CD4-positive, alpha-beta memory T cell (primary cell): ENCODE measurements at regions not wholly inside any gene's neighbourhood (a gene's known extent, or its start where the extent isn't known, plus 50 kb on each side); places are given as distances from the start of the nearest gene placed in this dataset.
"Not testable (repeated sequence)": the region's sequence is repeated elsewhere in the genome, so short reads cannot be mapped to it uniquely, and the experiment has no call there.

Experiments
- CTCF ChIA-PET: fragments of 350-600 bp; sonication (Branson Sonifier 250); formaldehyde crosslinking; loops from one replicate; lab custom pipeline; 2021; ENCODE audit warnings: inconsistent platforms; ENCODE audit not compliant: partially characterized antibody; lab: Charles Lee
- POLR2A ChIA-PET: fragments of 350-600 bp; sonication (Branson Sonifier 250); formaldehyde crosslinking; loops from one replicate; lab custom pipeline; 2021; ENCODE audit not compliant: partially characterized antibody; lab: Charles Lee
- DNase-seq, 5 donors: peaks; one replicate each; pipeline versions ENCODE4 v3.0.0 to v3.0.0-alpha.2; 2020 to 2022; ENCODE audit warnings: mixed read lengths in 1 of 5
- H3K27ac ChIP-seq: one replicate; pipeline ENCODE4 v1.7.0; 2013; ENCODE audit warnings: low read depth, low read length
- H3K27me3 ChIP-seq: 2 replicates; pipeline ENCODE4 v1.7.0; 2013; ENCODE audit warnings: mild to moderate bottlenecking, low read length, moderate library complexity; ENCODE audit not compliant: insufficient read depth
- H3K36me3 ChIP-seq: 2 replicates; pipeline ENCODE4 v1.7.0; 2013; ENCODE audit warnings: mild to moderate bottlenecking, low read length, moderate library complexity; ENCODE audit not compliant: insufficient read depth
- H3K4me1 ChIP-seq: 2 replicates; pipeline ENCODE4 v1.7.0; 2013; ENCODE audit warnings: mild to moderate bottlenecking, low read length, moderate library complexity; ENCODE audit not compliant: insufficient read depth
- H3K4me3 ChIP-seq, 2 donors: one replicate each; pipeline ENCODE4 v1.7.0; 2013; ENCODE audit warnings: low read length in 2 of 2, mild to moderate bottlenecking in 1 of 2
- H3K9me3 ChIP-seq, 2 donors: one replicate each; pipeline ENCODE4 v1.7.0; 2013; ENCODE audit warnings: low read length in 2 of 2, control low read depth in 1 of 2; ENCODE audit not compliant: control insufficient read depth in 1 of 2
- H3K27ac Mint-ChIP-seq, 7 donors: one replicate each; pipeline ENCODE4 v1.8.0; 2020 to 2021; ENCODE audit warnings: mixed read lengths in 7 of 7, mild to moderate bottlenecking in 6 of 7, inconsistent platforms in 3 of 7, moderate library complexity in 3 of 7
- H3K27me3 Mint-ChIP-seq, 2 donors: one replicate each; pipeline ENCODE4 v1.8.0; 2020 to 2021; ENCODE audit warnings: mixed read lengths in 2 of 2
- H3K36me3 Mint-ChIP-seq, 2 donors: one replicate each; pipeline ENCODE4 v1.8.0; 2020 to 2021; ENCODE audit warnings: mixed read lengths in 2 of 2, inconsistent platforms in 1 of 2, mild to moderate bottlenecking in 1 of 2
- H3K4me1 Mint-ChIP-seq, 4 donors: one replicate each; pipeline ENCODE4 v1.8.0; 2020 to 2021; ENCODE audit warnings: mixed read lengths in 4 of 4, mild to moderate bottlenecking in 1 of 4
- H3K4me3 Mint-ChIP-seq, 8 donors: one replicate each; pipeline ENCODE4 v1.8.0; 2020 to 2021; ENCODE audit warnings: mixed read lengths in 8 of 8, mild to moderate bottlenecking in 7 of 8, moderate library complexity in 6 of 8, inconsistent platforms in 3 of 8
- H3K9me3 Mint-ChIP-seq, 8 donors: one replicate each; pipeline ENCODE4 v1.8.0; 2020 to 2021; ENCODE audit warnings: mixed read lengths in 8 of 8, mild to moderate bottlenecking in 5 of 8, inconsistent platforms in 3 of 8, moderate library complexity in 1 of 8
- intact Hi-C: fragments of 100-400 bp; cut with micrococcal nuclease; formaldehyde crosslinking; loops from one replicate; pipeline ENCODE4 v1.15.1; 2023

GRCh38 chr2:22175003-22175402 lies 1051.2 kb downstream of the TDRD15 start:
- ChIA-PET CTCF (no interaction called here), POLR2A (no interaction called here)
- Mint-ChIP-seq H3K27ac (no peak overlapping the region), H3K4me3 (no peak overlapping the region), H3K27me3 (no peaks in the 10 kb centered on the region), H3K9me3 (peaks cover 2 to 29% (median 13%) of the 10 kb centered on the region in 8 donors), H3K36me3 (no peaks in the 10 kb centered on the region), H3K4me1 (no peaks in the 10 kb centered on the region)
- Histone ChIP-seq H3K27ac (no peak overlapping the region), H3K36me3 (no peaks in the 10 kb centered on the region), H3K27me3 (no peaks in the 10 kb centered on the region), H3K9me3 (no peaks in the 10 kb centered on the region), H3K4me3 (no peak overlapping the region), H3K4me1 (no peaks in the 10 kb centered on the region)
- intact Hi-C loops, result no loop called here
- no peak for DNase-seq

GRCh38 chr2:22185251-22185650 lies 1061.5 kb downstream of the TDRD15 start:
- Mint-ChIP-seq H3K9me3 (peaks cover 3 to 14% (median 7%) of the 10 kb centered on the region in 8 donors), H3K27ac (no peak overlapping the region), H3K36me3 (no peaks in the 10 kb centered on the region), H3K4me1 (no peaks in the 10 kb centered on the region), H3K27me3 (no peaks in the 10 kb centered on the region), H3K4me3 (no peak overlapping the region)
- ChIA-PET CTCF (no interaction called here), POLR2A (no interaction called here)
- no peak for DNase-seq
- intact Hi-C loops, result no loop called here
- H3K9me3 ChIP-seq, result no peaks in the 10 kb centered on the region
- no peak overlapping the region for H3K4me3 ChIP-seq
- H3K27ac ChIP-seq, result no peak overlapping the region
- no peaks in the 10 kb centered on the region for H3K27me3 ChIP-seq
- no peaks in the 10 kb centered on the region for H3K4me1 ChIP-seq
- H3K36me3 ChIP-seq, result no peaks in the 10 kb centered on the region

- H3K4me3 ChIP-seq, H3K4me3 Mint-ChIP-seq, H3K36me3 Mint-ChIP-seq, H3K4me1 Mint-ChIP-seq, H3K27me3 Mint-ChIP-seq, H3K36me3 ChIP-seq, DNase-seq, H3K27me3 ChIP-seq, H3K27ac Mint-ChIP-seq, H3K27ac ChIP-seq, intact Hi-C loops, H3K4me1 ChIP-seq, CTCF ChIA-PET, POLR2A ChIA-PET, H3K9me3 ChIP-seq: not testable (repeated sequence)
- peaks cover 0 to 14% (median 7%) of the 10 kb centered on the region in 8 donors for H3K9me3 Mint-ChIP-seq
Measured at GRCh38 chr2:22186261-22186828, 1062.6 kb downstream of the TDRD15 start.

DNA sequence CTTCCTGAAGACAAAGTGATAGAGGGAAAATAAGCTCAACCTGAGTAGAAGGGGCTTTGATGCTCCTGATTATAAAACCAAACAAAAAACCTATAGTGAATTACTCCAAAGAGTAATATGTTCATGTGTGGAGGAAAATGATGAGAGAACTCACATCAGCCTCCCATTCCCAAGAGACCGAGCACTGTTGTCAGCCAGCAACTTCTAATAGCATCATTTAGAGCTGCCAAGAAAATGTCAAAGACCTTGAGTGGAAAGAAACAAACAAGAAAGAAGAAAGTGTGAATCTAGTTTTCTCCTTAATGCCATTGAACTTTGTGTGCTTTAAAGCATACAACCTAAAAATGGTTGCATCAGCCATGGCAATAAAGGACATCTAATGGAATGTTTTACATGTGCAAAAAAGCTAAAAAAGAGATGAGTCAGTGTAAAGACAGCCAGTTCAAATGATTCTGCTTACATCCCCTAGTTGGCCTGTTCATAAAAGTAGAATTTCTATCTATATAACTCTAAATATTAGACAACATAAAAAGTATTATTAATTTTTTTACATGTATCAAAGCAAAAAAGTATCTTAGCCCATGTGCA lies 1066.2 kb downstream of the TDRD15 start:
- Mint-ChIP-seq H3K9me3 (peaks cover 2 to 14% (median 5%) of the 10 kb centered on the region in 8 donors), H3K27me3 (no peaks in the 10 kb centered on the region), H3K27ac (no peak overlapping the region), H3K4me1 (no peaks in the 10 kb centered on the region), H3K4me3 (no peak overlapping the region), H3K36me3 (no peaks in the 10 kb centered on the region)
- H3K27ac ChIP-seq, result no peak overlapping the region
- no peaks in the 10 kb centered on the region for H3K4me1 ChIP-seq
- no peaks in the 10 kb centered on the region for H3K36me3 ChIP-seq
- CTCF ChIA-PET, result no interaction called here
- H3K9me3 ChIP-seq, result no peaks in the 10 kb centered on the region
- intact Hi-C loops, result no loop called here
- POLR2A ChIA-PET, result no interaction called here
- H3K4me3 ChIP-seq, result no peak overlapping the region
- no peaks in the 10 kb centered on the region for H3K27me3 ChIP-seq
- DNase-seq, result no peak

- Mint-ChIP-seq H3K27me3 (no peaks in the 10 kb centered on the region), H3K36me3 (no peaks in the 10 kb centered on the region), H3K4me1 (no peaks in the 10 kb centered on the region), H3K4me3 (no peak overlapping the region), H3K9me3 (peaks cover 0 to 6% (median under 1%) of the 10 kb centered on the region in 8 donors), H3K27ac (no peak overlapping the region)
- Histone ChIP-seq H3K9me3 (no peaks in the 10 kb centered on the region), H3K4me3 (no peak overlapping the region), H3K36me3 (no peaks in the 10 kb centered on the region), H3K27me3 (no peaks in the 10 kb centered on the region), H3K27ac (no peak overlapping the region), H3K4me1 (no peaks in the 10 kb centered on the region)
- no peak for DNase-seq
- POLR2A ChIA-PET, result no interaction called here
- CTCF ChIA-PET, result no interaction called here
- intact Hi-C loops, result no loop called here
Measured at GRCh38 chr2:22194218-22194617, 1070.5 kb downstream of the TDRD15 start.

- Mint-ChIP-seq H3K27ac (no peak overlapping the region), H3K36me3 (no peaks in the 10 kb centered on the region), H3K4me3 (no peak overlapping the region), H3K27me3 (no peaks in the 10 kb centered on the region), H3K4me1 (no peaks in the 10 kb centered on the region), H3K9me3 (peaks cover 0 to 9% (median 3%) of the 10 kb centered on the region in 8 donors)
- Histone ChIP-seq H3K27ac (no peak overlapping the region), H3K4me3 (no peak overlapping the region), H3K27me3 (no peaks in the 10 kb centered on the region), H3K4me1 (no peaks in the 10 kb centered on the region), H3K36me3 (no peaks in the 10 kb centered on the region), H3K9me3 (no peaks in the 10 kb centered on the region)
- intact Hi-C loops, result no loop called here
- DNase-seq, result no peak
- POLR2A ChIA-PET, result no interaction called here
- CTCF ChIA-PET, result no interaction called here
Measured at GRCh38 chr2:22196806-22197205, 1073.0 kb downstream of the TDRD15 start.

DNA sequence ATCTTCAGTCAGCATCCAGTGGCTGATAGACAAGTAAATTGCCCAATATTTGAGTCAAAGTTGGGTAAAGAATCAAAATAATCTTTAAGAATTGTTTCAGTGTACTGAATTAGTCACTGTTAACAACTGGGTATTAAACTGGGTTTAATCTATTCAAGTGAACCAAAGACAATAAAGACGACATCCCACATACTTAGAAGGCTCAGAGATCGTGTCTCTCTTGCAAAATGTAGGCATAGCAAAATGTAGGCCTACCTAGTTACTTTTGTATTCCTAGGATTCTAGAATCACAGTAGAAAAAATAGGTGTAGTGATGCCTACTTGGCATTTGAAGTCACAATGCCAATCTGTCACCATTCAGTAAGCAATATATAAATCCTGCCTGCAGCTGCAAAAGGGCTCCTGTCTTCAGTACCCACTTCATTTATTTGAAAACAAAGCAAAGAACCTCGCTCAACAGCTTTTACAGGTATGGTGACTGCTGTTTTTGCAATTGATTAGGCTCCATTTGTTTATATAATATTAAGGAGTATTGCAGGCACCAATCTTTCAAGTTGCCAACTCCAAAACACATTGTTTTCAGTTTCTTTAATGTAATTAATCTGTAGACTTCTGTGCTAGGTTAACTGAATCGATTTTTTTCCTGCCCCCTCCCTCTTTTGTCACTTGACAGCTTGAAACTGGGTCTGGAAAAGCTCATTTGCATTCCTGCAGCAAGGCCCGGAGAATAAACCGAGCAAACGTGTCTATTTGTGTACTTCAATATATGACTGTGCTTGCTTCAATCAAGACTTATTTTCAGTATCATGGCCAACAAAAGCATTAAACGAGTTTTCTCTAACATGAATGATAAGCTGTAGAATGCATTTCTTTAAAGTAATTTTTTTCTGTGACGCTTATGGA lies 1074.9 kb downstream of the TDRD15 start:
- intact Hi-C loops, result no loop called here
- H3K4me1 Mint-ChIP-seq, result no peaks in the 10 kb centered on the region
- no peaks in the 10 kb centered on the region for H3K9me3 ChIP-seq
- H3K4me3 Mint-ChIP-seq, result no peak overlapping the region
- H3K4me1 ChIP-seq, result no peaks in the 10 kb centered on the region
- CTCF ChIA-PET, result no interaction called here
- H3K36me3 ChIP-seq, result no peaks in the 10 kb centered on the region
- H3K27ac Mint-ChIP-seq, result no peak overlapping the region
- no peaks in the 10 kb centered on the region for H3K36me3 Mint-ChIP-seq
- no peaks in the 10 kb centered on the region for H3K27me3 Mint-ChIP-seq
- POLR2A ChIA-PET, result no interaction called here
- no peak for DNase-seq
- no peaks in the 10 kb centered on the region for H3K27me3 ChIP-seq
- H3K9me3 Mint-ChIP-seq, result peaks cover 0 to 6% (median 3%) of the 10 kb centered on the region in 8 donors
- H3K4me3 ChIP-seq, result no peak overlapping the region
- no peak overlapping the region for H3K27ac ChIP-seq
